Gastrocnemius medialis (tissue), 4 donors: ENCODE measurements at regions not wholly inside any gene's neighbourhood (a gene's known extent, or its start where the extent isn't known, plus 50 kb on each side); places are given as distances from the start of the nearest gene placed in this dataset.

Experiments used
- ATAC-seq, 2 donors: fragments of 150-250 bp; one replicate each; pipeline ENCODE4 v1.9.1; 2016
- DNase-seq, 2 donors: peaks; one replicate each; pipeline ENCODE4 v3.0.0-alpha.2; 2019
- H3K27ac ChIP-seq, 4 donors: fragments of 200-600 bp; sonication (generic); 1 replicate in 1 of 4; 2 replicates in 3 of 4; pipeline ENCODE4 v1.5.1; 2016 to 2018; ENCODE audit warnings: mild to moderate bottlenecking in 2 of 4, moderate library complexity in 1 of 4
- H3K27me3 ChIP-seq, 3 donors: fragments of 200-600 bp; sonication (generic) in 2 of 3; 1 replicate in 1 of 3; 2 replicates in 2 of 3; pipeline versions ENCODE4 v1.5.1 to v1.6.0; 2016 to 2019; ENCODE audit warnings: mild to moderate bottlenecking in 1 of 3, moderate library complexity in 1 of 3
- H3K36me3 ChIP-seq, 2 donors: fragments of 200-600 bp; sonication (generic) in 1 of 2; one replicate each; pipeline ENCODE4 v1.5.1; 2017 to 2018
- H3K4me1 ChIP-seq, 2 donors: fragments of 200-600 bp; sonication (generic) in 1 of 2; one replicate each; pipeline ENCODE4 v1.5.1; 2016 to 2017; ENCODE audit warnings: mild to moderate bottlenecking in 2 of 2
- H3K4me3 ChIP-seq, 4 donors: fragments of 200-600 bp; sonication (generic) in 3 of 4; 1 replicate in 1 of 4; 2 replicates in 3 of 4; pipeline ENCODE4 v1.5.1; 2016 to 2019; ENCODE audit warnings: mild to moderate bottlenecking in 2 of 4
- H3K9me3 ChIP-seq, 3 donors: fragments of 200-600 bp; sonication (generic) in 2 of 3; 1 replicate in 1 of 3; 2 replicates in 2 of 3; pipeline ENCODE4 v1.5.1; 2016 to 2019
- POLR2A ChIP-seq, 2 donors: fragments of 450-650 bp; IDR thresholded peaks; one replicate each; pipeline ENCODE4 v1.6.1; 2017; ENCODE audit warnings: antibody characterized with exemption in 2 of 2, mild to moderate bottlenecking in 2 of 2, moderate library complexity in 2 of 2
- in situ Hi-C, 4 donors: fragments of 200-750 bp; cut with MboI; loops; one replicate each; pipeline versions ENCODE4 v1.15.0 to v1.8.0; 2017; ENCODE audit warnings: low sequenced_read_pairs in 4 of 4
- intact Hi-C: fragments of 100-400 bp; cut with DNase I; formaldehyde crosslinking; loops from one replicate; pipeline ENCODE4 v1.15.1; 2023; ENCODE audit warnings: low total_unique reads
- TF ChIP-seq, protein P1 (sequence below), 5 experiments: fragments of 450-650 bp in 3 of 5; fragments of 200-600 bp in 2 of 5; sonication (generic) in 2 of 5; IDR thresholded peaks in 4 of 5; conservative IDR thresholded peaks in 1 of 5; 1 replicate in 4 of 5; 2 replicates in 1 of 5; pipeline ENCODE4 v1.5.1; 2016 to 2019; ENCODE audit warnings: antibody characterized with exemption in 5 of 5, mild to moderate bottlenecking in 3 of 5, moderate library complexity in 3 of 5

DNA sequence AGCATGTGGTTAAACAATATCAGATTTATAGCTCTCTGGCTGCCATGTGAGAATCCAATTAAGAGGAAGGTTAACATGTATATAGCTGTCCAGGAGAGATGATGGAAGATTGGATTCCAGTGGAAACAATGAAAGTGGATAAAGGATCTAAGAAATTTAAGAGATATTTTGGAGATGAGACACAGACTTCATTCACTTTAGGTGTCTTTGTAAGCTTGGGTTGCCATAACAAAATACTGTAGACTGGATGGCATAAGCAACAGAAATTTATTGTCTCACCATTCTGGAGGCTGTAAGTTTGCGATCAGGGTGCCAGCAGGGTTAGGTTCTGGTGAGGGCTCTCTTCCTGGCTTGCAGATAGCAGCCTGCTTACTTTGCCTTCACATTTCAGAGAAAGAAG, 155.9 kb upstream of the MYOCD start:
- intact Hi-C loops = no loop called here
- TF ChIP-seq POLR2A (IDR thresholded peaks at IDR 0.05) = no peak
- TF ChIP-seq, protein P1, sequence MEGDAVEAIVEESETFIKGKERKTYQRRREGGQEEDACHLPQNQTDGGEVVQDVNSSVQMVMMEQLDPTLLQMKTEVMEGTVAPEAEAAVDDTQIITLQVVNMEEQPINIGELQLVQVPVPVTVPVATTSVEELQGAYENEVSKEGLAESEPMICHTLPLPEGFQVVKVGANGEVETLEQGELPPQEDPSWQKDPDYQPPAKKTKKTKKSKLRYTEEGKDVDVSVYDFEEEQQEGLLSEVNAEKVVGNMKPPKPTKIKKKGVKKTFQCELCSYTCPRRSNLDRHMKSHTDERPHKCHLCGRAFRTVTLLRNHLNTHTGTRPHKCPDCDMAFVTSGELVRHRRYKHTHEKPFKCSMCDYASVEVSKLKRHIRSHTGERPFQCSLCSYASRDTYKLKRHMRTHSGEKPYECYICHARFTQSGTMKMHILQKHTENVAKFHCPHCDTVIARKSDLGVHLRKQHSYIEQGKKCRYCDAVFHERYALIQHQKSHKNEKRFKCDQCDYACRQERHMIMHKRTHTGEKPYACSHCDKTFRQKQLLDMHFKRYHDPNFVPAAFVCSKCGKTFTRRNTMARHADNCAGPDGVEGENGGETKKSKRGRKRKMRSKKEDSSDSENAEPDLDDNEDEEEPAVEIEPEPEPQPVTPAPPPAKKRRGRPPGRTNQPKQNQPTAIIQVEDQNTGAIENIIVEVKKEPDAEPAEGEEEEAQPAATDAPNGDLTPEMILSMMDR (IDR thresholded peaks at IDR 0.05 in 4 of 5, conservative IDR thresholded peaks at IDR 0.05 in 1 of 5) = no peak

DNA sequence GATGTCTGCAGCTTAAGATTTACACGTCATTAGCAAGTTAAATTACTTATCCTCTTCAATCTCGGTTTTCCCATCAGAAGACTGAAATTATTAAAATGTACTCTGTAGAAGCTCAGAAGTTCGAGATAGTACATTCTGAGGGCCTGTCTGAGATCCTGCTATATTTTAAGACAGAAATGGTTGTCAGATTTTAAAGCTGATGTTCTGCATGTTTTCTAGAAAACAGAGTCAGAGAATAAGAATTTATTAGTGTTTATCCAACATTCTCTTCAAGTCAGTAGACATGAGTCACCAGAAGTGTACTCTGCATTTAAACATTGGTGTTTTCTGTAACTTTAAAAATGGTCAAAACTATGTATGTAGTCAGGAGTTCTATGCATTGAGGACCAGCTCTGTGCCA, 155.2 kb upstream of the MYOCD start:
- Histone ChIP-seq H3K4me3 (no peak overlapping the region), H3K27me3 (no peaks in the 10 kb centered on the region), H3K4me1 (no peaks in the 10 kb centered on the region), H3K36me3 (no peaks in the 10 kb centered on the region), H3K9me3 (no peaks in the 10 kb centered on the region), H3K27ac (no peak overlapping the region)
- no peak for DNase-seq
- intact Hi-C loops = no loop called here
- in situ Hi-C loops = no loop called here
- ATAC-seq = no peak
- TF ChIP-seq POLR2A (IDR thresholded peaks at IDR 0.05) = no peak
- TF ChIP-seq, protein P1 (IDR thresholded peaks at IDR 0.05 in 4 of 5, conservative IDR thresholded peaks at IDR 0.05 in 1 of 5) = no peak

More for the DNA sequence above, 155.9 kb upstream of the MYOCD start:
- H3K9me3 ChIP-seq = no peaks in the 10 kb centered on the region
- ATAC-seq (no peak), DNase-seq (no peak)
- no peak overlapping the region for H3K4me3 ChIP-seq
- no peak overlapping the region for H3K27ac ChIP-seq
- in situ Hi-C loops = no loop called here
- H3K36me3 ChIP-seq = no peaks in the 10 kb centered on the region
- H3K27me3 ChIP-seq = no peaks in the 10 kb centered on the region
- no peaks in the 10 kb centered on the region for H3K4me1 ChIP-seq

DNA sequence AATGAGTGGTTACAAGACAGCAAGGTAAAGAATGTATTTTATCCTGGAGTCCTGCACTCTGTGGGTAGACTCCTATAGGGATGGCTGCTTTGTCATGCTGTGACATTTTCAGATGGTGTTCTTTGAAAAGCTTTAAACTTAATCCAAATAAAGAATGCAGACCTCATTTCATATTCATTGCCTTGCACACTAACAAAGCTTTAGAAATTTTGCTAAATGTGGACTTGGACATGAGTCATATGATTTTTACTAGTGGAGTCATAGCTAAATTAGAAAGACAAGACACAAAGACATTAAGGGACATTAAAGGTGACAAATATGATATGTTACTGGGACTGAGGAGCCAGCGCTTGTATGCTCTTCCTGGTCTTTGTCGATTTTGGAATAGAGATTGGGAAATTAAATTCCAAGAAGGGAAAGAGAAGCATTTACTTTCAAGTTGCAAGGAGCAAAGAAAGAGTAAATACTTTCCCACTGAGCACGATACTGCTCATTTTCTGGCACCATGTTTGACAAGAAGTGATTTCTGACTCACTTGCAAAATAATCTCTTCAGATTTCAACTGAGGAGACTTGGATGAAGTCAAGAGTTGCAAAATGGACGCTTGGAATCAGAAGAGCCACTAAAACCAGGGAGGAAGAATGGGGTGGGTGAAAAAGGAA, 152.9 kb upstream of the MYOCD start:
- H3K4me1 ChIP-seq = no peaks in the 10 kb centered on the region
- H3K4me3 ChIP-seq = no peak overlapping the region
- H3K27ac ChIP-seq = no peak overlapping the region
- H3K27me3 ChIP-seq = no peaks in the 10 kb centered on the region
- H3K9me3 ChIP-seq = no peaks in the 10 kb centered on the region
- no peak for DNase-seq
- H3K36me3 ChIP-seq = no peaks in the 10 kb centered on the region
- in situ Hi-C loops (no loop called here), intact Hi-C loops (no loop called here)
- TF ChIP-seq, protein P1 (IDR thresholded peaks at IDR 0.05 in 4 of 5, conservative IDR thresholded peaks at IDR 0.05 in 1 of 5) = no peak
- TF ChIP-seq POLR2A (IDR thresholded peaks at IDR 0.05) = no peak
- ATAC-seq = no peak

DNA sequence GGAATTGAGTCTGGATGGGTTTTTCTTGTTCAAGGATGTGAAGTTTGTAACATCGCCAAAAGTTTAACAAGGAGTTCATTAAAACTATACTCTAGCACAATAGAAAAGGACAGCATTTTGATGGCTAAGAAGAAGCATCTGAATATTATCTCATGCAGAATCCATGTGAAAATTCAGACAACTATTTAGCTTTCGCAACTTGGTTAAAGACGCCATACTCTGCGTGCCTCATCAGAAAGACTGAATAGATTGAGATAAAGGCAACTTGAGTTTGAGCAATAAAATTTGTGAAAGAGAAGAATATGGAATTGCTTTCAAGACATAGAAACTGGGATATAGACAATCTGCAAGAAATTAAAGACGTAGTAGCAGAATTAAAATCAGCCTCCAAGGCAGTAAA, 151.1 kb upstream of the MYOCD start:
- H3K4me3 ChIP-seq = no peak overlapping the region
- no peaks in the 10 kb centered on the region for H3K4me1 ChIP-seq
- in situ Hi-C loops = no loop called here

More for the DNA sequence above, 151.1 kb upstream of the MYOCD start:
- no peak for ATAC-seq
- Histone ChIP-seq H3K9me3 (no peaks in the 10 kb centered on the region), H3K27ac (no peak overlapping the region), H3K27me3 (no peaks in the 10 kb centered on the region), H3K36me3 (no peaks in the 10 kb centered on the region)
- no peak for DNase-seq
- intact Hi-C loops = no loop called here
- TF ChIP-seq POLR2A (IDR thresholded peaks at IDR 0.05) = no peak
- TF ChIP-seq, protein P1 (IDR thresholded peaks at IDR 0.05 in 4 of 5, conservative IDR thresholded peaks at IDR 0.05 in 1 of 5) = no peak
